Natural killer cell (primary cell): ENCODE measurements at regions not wholly inside any gene's neighbourhood (a gene's known extent, or its start where the extent isn't known, plus 50 kb on each side); places are given as distances from the start of the nearest gene placed in this dataset.

Experiments used
- ATAC-seq, 3 donors: fragments of 150-1000 bp in 2 of 3; fragments of 200-7000 bp in 1 of 3; cut with Tn5 transposase; 1 replicate in 1 of 3; 2 replicates in 2 of 3; pipeline ENCODE4 v1.10.0; 2021; ENCODE audit warnings: mild to moderate bottlenecking in 2 of 3, moderate library complexity in 2 of 3
- DNase-seq, 2 donors: peaks; one replicate each; pipeline versions ENCODE4 v3.0.0 to v3.0.0-alpha.2; 2013 to 2021; ENCODE audit warnings: mixed read lengths in 1 of 2
- H3K27ac ChIP-seq: one replicate; pipeline ENCODE4 v1.5.1; 2013; ENCODE audit warnings: mild to moderate bottlenecking, low read length
- H3K27me3 ChIP-seq: one replicate; pipeline ENCODE4 v1.6.1; 2013; ENCODE audit warnings: low read length; ENCODE audit not compliant: control insufficient read depth, insufficient read depth
- H3K36me3 ChIP-seq: one replicate; pipeline ENCODE4 v1.6.1; 2013; ENCODE audit warnings: low read length; ENCODE audit not compliant: control insufficient read depth, insufficient read depth
- H3K4me1 ChIP-seq: one replicate; pipeline ENCODE4 v1.6.1; 2013; ENCODE audit warnings: low read length; ENCODE audit not compliant: control insufficient read depth, insufficient read depth
- H3K4me3 ChIP-seq: one replicate; pipeline ENCODE4 v1.5.1; 2013; ENCODE audit warnings: low read length
- H3K9me3 ChIP-seq: one replicate; pipeline ENCODE4 v1.6.1; 2013; ENCODE audit warnings: low read length; ENCODE audit not compliant: control insufficient read depth, insufficient read depth
- H3K27ac Mint-ChIP-seq, 2 donors: one replicate each; pipeline ENCODE4 v1.8.0; 2022; ENCODE audit warnings: mild to moderate bottlenecking in 2 of 2, mixed read lengths in 2 of 2, moderate library complexity in 1 of 2
- H3K27me3 Mint-ChIP-seq, 2 donors: one replicate each; pipeline ENCODE4 v1.8.0; 2022; ENCODE audit warnings: low read depth in 2 of 2, mixed read lengths in 2 of 2
- H3K36me3 Mint-ChIP-seq: one replicate; pipeline ENCODE4 v1.8.0; 2022; ENCODE audit warnings: mixed read lengths
- H3K4me1 Mint-ChIP-seq, 2 donors: one replicate each; pipeline ENCODE4 v1.8.0; 2022; ENCODE audit warnings: mixed read lengths in 2 of 2
- H3K4me3 Mint-ChIP-seq: one replicate; pipeline ENCODE4 v1.8.0; 2022; ENCODE audit warnings: mild to moderate bottlenecking, moderate library complexity, mixed read lengths
- H3K9me3 Mint-ChIP-seq, 2 donors: one replicate each; pipeline ENCODE4 v1.8.0; 2022; ENCODE audit warnings: mixed read lengths in 2 of 2
- WGBS: methylation state at CpG from one replicate; pipeline ENCODE4 v1.1.7; 2013; ENCODE audit warnings: missing lambda C conversion rate; ENCODE audit not compliant: insufficient coverage; 5-methylcytosine and 5-hydroxymethylcytosine counted together
- intact Hi-C: fragments of 100-400 bp; cut with micrococcal nuclease; formaldehyde crosslinking; loops from one replicate; pipeline ENCODE4 v1.14.2; 2022
- TF ChIP-seq, protein P1 (sequence below): fragments of 200-600 bp; IDR thresholded peaks from one replicate; pipeline ENCODE4 v1.8.0; 2022; ENCODE audit warnings: antibody characterized with exemption

DNA sequence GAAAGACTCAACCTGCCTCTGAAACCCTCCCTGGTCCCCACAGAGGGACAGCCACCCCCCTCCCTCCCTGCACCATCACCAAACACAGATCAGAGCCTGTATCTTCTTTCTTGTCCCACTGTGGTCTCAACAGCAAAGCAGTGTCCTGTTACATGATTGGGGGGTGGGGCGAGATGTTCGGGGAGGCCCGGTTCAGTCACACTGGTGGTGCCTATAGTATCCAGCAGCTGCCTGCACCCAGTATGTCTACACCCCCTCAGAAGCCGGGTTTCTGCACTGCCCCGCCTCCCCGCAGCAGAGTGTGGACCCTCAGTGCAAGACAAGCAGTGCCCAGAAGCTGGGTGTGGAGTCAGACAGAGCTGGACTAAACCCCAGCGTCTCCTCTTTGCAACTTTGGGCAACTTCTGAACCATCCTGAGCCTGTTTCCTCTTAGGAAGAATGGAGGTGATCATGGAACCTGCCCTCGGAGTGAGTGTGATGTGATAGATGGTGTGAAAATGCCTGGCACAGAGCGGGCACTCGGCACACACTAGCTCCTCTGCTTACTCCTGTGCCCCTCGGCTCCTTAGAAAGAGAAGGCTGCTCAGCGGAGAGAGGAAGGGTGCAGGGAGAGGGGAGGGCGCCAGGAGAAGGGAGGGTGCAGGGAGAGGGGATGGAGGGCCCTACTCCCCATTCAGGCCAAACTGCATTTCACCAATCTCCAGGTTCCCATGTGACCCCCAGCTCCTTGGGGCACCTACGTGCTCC, 84.0 kb upstream of the TNRC6C start:
- Mint-ChIP-seq H3K36me3 (no peaks in the 10 kb centered on the region), H3K27ac (no peak overlapping the region)
- TF ChIP-seq, protein P1, sequence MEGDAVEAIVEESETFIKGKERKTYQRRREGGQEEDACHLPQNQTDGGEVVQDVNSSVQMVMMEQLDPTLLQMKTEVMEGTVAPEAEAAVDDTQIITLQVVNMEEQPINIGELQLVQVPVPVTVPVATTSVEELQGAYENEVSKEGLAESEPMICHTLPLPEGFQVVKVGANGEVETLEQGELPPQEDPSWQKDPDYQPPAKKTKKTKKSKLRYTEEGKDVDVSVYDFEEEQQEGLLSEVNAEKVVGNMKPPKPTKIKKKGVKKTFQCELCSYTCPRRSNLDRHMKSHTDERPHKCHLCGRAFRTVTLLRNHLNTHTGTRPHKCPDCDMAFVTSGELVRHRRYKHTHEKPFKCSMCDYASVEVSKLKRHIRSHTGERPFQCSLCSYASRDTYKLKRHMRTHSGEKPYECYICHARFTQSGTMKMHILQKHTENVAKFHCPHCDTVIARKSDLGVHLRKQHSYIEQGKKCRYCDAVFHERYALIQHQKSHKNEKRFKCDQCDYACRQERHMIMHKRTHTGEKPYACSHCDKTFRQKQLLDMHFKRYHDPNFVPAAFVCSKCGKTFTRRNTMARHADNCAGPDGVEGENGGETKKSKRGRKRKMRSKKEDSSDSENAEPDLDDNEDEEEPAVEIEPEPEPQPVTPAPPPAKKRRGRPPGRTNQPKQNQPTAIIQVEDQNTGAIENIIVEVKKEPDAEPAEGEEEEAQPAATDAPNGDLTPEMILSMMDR = no peak

GRCh38 chr17:77875051-77875780, 83.3 kb upstream of the TNRC6C start:
- H3K4me1 Mint-ChIP-seq = peaks cover 58 to 66% of the 10 kb centered on the region in 2 donors
- peak overlapping the region in 1 of 2 donors; percentile 74 for H3K27ac Mint-ChIP-seq
- Histone ChIP-seq H3K36me3 (no peaks in the 10 kb centered on the region), H3K27ac (no peak overlapping the region), H3K4me3 (no peak overlapping the region), H3K4me1 (peaks cover 82% of the 10 kb centered on the region), H3K27me3 (no peaks in the 10 kb centered on the region), H3K9me3 (peaks cover 7% of the 10 kb centered on the region)
- no peak for ATAC-seq
- H3K9me3 Mint-ChIP-seq = peaks cover 2 to 9% of the 10 kb centered on the region in 2 donors
- no peak for DNase-seq
- no peak overlapping the region for H3K4me3 Mint-ChIP-seq
- TF ChIP-seq, protein P1 = no peak
- intact Hi-C loops = no loop called here
- peaks cover 0 to 10% of the 10 kb centered on the region in 2 donors for H3K27me3 Mint-ChIP-seq
- no peaks in the 10 kb centered on the region for H3K36me3 Mint-ChIP-seq
- WGBS = 68% methylated on average over 5 of the region's 5 CpGs

More for the DNA sequence above, 84.0 kb upstream of the TNRC6C start:
- 91% methylated on average over 12 of the region's 14 CpGs for WGBS
- Mint-ChIP-seq H3K27me3 (peaks cover 0 to 10% of the 10 kb centered on the region in 2 donors), H3K9me3 (peaks cover 2 to 9% of the 10 kb centered on the region in 2 donors), H3K4me3 (no peak overlapping the region), H3K4me1 (peaks cover 60 to 66% of the 10 kb centered on the region in 2 donors)
- Histone ChIP-seq H3K27me3 (no peaks in the 10 kb centered on the region), H3K4me3 (no peak overlapping the region), H3K27ac (no peak overlapping the region), H3K36me3 (no peaks in the 10 kb centered on the region), H3K4me1 (peaks cover 82% of the 10 kb centered on the region), H3K9me3 (peaks cover 7% of the 10 kb centered on the region)
- intact Hi-C loops = no loop called here
- DNase-seq = no peak
- no peak for ATAC-seq

DNA sequence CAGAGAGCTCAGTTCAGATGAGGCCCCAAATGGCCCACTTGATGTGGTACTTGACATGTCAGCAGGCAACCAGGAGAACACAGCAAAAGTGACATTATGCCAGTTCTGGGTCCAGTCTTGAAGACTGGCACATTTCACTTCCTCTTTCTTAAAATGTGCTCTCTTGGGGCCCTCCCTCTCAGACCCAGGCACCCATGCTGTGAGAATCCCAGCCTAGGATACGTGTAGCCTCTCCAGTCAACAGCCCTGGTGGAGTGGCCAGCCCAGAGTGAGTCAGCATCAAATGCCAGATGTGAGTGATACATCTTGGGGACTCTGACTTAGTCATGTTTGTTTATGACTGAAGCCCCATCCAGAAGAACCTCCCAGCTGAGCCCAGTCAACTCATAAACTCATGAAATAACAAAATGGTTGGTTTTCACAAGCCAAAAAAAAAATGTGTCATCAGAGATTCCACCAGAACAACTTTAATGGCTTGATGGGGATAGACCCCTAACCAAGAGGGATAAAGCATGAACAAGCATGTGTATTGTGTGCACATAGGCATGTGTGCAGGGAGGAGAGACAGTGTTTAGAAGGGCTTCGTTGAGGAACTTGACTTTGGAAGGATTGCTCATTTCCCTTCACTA, 82.5 kb upstream of the TNRC6C start:
- WGBS = 95% methylated on average over 2 of the region's 2 CpGs
- peak overlapping the region in 1 of 2 donors; percentile 74 for H3K27ac Mint-ChIP-seq
- H3K4me1 Mint-ChIP-seq = peaks cover 58 to 74% of the 10 kb centered on the region in 2 donors
- Histone ChIP-seq H3K36me3 (no peaks in the 10 kb centered on the region), H3K27ac (no peak overlapping the region), H3K27me3 (no peaks in the 10 kb centered on the region), H3K4me3 (no peak overlapping the region), H3K4me1 (peaks cover 82% of the 10 kb centered on the region), H3K9me3 (peaks cover 7% of the 10 kb centered on the region)
- ATAC-seq (peak; percentile 44 to 88 (median 67)), DNase-seq (no peak)
- H3K27me3 Mint-ChIP-seq = peaks cover 0 to 10% of the 10 kb centered on the region in 2 donors
- intact Hi-C loops = no loop called here
- no peak overlapping the region for H3K4me3 Mint-ChIP-seq
- no peaks in the 10 kb centered on the region for H3K36me3 Mint-ChIP-seq
- TF ChIP-seq, protein P1 = no peak
- H3K9me3 Mint-ChIP-seq = peaks cover 2 to 9% of the 10 kb centered on the region in 2 donors
